NCI-H2196 (cell line): ENCODE measurements at regions not wholly inside any gene's neighbourhood (a gene's known extent, or its start where the extent isn't known, plus 50 kb on each side); places are given as distances from the start of the nearest gene placed in this dataset.

Experiments used
- DNase-seq: peaks from one replicate; lab custom pipeline; 2025; ENCODE audit not compliant: unreplicated experiment; lab: John Stamatoyannopoulos, UW

DNA sequence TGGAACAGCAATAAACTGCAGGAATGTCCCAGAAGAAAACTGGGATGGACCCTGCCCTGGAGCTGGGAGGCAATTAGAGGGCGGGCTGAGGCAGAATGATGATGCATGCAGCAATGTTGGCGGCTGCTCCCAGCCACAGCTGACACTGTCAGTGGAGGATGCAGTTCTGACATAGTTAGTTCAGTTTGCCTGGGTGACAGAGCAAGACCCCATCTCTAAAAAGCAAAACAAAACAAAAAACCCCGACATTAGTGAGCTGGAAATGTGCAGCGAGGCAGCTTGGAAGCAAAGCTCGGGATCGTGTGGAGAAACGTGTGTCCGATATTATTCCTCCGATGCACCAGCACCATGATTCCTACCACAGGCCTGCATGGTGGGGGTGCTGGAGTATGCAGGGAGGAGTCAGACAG lies 110.1 kb upstream of the UQCRFS1 start:
- no peak for DNase-seq

DNA sequence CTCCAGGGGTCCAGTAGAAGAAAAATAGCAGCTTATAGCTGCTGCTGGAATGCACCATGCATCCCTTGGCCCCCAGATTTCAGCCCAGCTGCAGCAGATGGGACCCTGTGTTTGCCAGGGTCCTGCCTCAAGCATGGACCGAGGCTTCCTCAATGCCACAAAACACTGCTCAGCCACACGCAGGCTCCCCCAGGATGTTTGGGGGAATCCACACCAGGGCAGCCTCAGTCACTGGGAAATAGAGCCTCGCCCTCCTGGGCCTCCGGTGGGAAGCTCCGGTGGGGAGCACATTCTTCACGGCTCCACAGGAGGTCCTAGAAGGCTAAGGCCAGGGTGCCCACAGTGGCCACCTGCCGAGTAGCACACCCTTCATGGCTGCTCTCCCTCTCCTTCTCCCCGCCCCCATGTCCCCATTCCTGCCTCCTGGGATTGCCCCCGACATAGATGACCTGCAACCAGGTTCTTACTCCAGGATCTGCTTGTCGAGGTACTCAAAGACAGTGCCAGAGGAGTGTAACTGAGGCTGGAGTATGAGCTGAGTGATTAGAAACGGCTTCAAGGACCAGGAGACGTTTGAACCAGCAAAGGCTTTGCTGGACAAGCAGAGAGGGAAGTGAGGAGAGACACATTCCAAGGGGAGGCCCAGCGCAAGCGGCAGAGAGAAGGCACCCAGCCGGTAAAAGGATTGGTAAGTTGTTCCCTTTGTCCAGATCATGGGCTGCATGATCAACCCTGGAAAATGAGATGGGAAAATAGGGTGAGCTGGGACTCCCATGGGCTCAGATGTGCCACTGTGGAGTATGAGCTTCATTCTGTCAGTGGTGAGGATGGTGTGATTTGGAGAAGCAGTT lies 110.7 kb upstream of the UQCRFS1 start:
- DNase-seq: no peak

DNA sequence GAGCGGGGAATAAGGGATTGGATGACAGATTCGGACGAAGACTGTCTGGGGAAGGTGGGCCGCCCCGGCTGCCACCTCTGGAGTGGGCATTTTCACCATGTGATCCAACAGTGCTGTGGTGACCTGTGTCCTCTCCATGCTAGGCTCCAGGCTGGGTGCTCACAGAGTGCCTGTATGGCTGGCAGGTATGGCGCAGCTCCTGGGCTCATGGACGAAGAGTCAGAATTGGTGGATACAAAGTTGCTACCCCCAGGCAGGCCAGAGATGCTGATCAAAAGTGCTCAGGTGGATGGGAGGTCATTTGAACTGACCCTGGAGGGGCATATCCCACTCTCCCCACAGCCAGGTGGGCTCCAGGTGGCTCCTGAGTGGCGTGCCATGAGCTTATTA lies 111.3 kb upstream of the UQCRFS1 start:
- no peak for DNase-seq

DNA sequence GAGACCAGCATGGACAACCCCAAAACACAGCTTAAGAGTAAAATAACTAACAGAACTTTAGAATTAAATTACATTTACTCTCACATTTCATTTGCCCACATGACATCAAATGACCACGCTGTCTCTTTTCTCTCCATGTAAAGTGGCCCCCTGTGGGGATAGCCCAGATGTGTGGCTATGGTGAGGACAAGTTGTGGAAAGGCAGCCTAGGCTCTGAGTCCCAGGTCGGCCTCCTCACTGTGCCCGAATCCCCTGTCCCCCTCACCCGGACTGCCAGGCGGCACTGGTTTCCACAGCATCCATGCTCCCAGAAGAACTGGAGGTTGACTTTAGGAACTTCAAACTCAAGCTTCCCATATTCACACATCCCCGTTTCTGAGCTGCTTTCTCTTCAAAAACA lies 111.8 kb upstream of the UQCRFS1 start:
- no peak for DNase-seq

DNA sequence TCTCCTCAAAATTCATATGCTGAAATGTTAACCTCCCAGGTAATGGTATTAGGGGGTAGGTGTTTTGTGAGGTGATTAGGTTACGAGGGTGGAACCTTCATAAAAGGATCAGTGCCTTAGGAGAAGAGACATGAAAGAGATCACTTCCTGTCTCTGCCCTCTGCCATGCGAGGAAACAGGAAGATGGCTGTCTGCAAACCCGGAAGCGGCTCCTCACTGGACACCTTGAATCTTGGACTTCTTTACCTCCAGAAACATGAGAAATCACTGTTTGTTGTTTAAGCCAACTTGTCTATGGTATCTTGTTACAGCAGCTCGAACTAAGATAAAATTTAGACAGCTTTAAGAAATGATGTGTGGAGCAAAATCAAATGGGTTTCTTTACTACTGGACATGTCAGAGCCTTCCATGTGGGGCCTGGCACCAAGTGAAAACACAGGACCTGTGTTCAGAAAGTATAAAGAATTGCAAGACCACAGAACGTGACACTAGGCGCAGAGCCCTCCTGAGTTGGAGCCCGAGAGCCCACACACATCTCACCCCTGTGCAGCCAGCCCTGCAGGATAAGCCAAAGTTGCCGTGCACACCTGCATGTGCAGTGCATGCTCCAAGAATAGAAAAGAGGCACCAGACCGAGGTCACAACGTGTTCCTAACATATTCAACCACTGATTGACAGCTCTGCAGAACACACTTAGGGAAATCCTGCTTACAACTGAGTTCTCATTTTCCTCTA lies 112.5 kb upstream of the UQCRFS1 start:
- DNase-seq: no peak

GRCh38 chr19:29326351-29326750 lies 113.4 kb upstream of the UQCRFS1 start:
- no peak for DNase-seq

DNA sequence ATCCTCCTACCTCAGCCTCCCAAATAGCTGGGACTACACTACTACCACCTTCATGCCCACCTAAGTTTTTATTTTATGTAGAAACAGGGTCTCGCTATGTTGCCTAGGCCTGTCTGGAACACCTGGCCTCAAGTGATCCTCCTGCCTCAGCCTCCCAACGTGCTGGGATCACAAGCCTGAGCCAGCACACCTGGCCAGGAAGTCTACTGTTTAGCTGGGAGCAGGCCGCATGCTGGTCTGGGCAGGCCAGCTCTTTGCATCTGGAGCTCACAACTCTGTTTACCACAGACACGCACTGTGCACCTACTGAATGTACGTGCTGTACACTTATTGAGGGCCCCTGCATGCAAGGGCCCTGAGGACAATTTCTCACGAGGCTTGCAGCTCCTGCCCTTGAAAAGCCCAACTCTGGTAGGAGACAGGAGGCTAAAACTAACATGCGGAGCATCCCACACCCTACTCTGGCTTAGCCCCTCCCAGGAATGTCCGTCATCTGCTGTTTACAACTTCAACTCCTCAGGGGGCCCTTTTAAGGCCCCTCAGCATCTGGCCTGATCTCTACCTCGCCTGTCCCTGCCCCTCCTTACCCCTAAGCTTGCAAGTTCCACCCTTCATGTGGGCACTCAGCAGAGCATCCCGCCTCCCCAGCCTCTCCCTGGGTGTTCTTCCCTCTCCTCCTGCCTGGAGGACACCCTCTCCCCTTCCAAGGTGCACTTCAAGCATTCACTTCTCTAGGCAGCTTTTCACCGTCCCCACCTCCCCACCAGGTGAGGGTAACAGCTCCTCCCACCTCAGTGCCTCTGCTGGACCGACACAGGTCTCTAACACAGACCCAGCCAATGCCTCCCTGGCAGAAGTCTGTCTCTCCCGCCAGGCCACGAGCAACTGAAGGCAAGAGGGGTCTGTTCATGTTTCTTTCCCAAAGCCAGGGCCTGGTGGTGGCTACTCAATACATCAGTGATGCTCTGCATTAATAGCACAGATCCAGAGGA lies 114.2 kb upstream of the UQCRFS1 start:
- no peak for DNase-seq

- no peak for DNase-seq
Observed at GRCh38 chr19:29328586-29328985, 115.6 kb upstream of the UQCRFS1 start.

- DNase-seq: no peak
Observed at GRCh38 chr19:29329460-29330134, 116.6 kb upstream of the UQCRFS1 start.

- DNase-seq: no peak
Observed at GRCh38 chr19:29336425-29336824, 123.5 kb upstream of the UQCRFS1 start.

DNA sequence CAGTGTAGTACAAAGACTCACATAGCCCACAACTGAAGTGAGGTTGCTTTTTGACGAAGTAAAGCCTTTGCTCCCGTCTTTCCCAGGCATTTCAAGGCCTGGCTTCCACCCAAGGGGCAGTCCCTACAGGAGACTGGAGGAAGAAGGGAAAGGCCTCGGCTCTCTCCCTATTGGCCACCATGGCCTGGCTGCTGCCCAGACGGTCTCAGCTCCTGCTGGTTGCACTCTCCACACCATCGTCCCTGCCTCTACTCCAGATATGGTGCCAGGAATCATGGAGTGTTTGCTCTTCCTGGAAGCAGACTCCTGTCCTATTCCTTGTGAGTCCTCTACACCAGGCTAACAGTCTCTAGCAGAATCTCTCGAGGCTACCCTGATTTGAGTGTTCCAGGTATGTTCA lies 124.1 kb upstream of the UQCRFS1 start:
- DNase-seq: no peak

GRCh38 chr19:29338480-29338879 lies 125.5 kb upstream of the UQCRFS1 start:
- DNase-seq: no peak

GRCh38 chr19:29342721-29343120 lies 129.8 kb upstream of the UQCRFS1 start:
- no peak for DNase-seq

DNA sequence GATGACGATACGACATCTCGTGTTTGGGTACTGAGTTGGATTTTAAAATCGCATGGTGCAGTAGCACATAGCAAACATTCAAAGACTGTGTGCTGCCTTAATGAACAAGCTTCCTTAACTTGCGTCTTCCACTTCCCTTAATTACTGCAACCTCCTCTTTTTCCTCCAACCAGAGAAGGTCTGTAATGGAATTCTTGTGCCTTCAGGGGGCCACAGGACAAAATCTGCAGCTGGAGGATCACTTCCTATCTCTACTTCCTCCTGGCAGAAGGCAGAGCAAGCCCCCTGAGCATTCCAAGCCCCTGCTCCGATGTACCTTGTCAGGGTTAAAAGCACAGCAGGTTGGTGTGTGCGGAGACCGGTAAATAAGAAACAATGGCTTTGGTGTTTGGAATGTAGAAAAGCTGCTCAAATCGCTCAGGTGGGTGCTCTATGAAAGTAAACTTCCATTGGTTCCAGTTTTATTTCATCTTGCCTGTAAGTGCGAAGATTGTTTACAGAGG lies 151.3 kb upstream of the UQCRFS1 start:
- no peak for DNase-seq

- no peak for DNase-seq
Observed at GRCh38 chr19:29364999-29365398, 152.0 kb upstream of the UQCRFS1 start.

DNA sequence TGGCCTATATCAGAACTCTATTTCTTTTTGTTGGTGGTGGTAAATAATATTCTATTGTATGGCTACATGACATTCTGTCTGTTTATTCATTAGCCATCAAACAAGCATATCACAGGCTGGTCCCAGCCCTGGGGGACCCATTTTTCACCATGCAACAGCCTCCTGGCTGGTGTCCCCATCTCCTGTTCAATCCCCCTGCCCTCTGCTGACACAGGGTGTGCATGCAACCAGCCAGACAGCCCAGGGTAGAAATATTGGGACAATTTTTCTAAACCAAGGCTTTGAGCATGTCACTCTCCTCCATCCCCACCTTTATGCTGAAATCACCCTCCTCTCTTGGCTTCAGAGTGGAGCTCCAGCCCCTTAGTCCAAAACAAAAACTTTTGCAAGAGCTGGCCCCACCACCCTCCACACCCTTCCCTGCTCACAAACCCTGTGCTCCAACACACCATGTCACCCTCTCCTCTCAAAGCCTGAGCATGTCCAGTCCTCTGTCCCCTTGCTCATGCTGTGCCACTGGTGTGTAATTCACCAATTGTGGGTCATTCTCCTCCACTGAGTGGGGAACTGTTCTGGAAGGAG lies 153.0 kb upstream of the UQCRFS1 start:
- DNase-seq: no peak

DNA sequence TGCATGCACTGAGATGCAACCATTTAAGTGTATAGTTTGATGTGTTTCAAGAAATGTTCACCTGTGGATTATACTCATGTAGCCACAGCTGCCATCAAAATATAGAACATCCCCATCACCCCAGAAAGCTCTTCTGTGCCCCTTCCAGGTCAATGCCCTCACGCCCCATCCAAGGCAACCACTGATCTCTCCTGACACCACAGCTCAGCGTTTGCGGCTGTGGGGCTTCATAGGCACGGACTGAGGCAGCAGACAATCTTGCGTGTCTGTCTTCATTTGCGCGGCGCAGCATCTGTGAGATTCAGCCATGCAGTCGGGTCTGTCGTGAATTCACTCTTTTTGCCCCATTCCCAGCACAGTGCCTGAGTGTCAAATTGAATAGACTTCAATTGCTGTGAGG lies 153.8 kb upstream of the UQCRFS1 start:
- DNase-seq: no peak

DNA sequence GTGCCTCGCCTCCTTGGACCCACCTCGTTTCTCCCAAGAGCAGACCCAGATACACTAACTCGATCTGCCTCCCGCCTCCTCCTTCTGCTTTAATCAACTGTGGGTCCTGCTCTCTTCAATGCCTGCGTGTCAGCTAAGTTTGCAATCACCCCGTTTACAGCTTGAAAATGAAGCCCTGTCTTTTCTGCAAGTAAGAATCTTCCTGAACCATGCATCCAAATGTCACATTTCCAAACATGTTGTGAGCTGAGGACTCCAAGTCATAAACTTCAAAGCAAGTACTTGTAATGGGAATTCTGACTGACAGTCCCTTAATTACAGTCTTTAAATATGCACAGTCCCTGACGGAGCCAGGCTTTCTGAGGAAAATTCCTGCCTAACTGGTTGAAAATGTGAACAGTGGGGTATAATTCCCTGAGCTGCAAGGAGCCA lies 154.9 kb upstream of the UQCRFS1 start:
- DNase-seq: no peak

GRCh38 chr19:29370276-29370675 lies 155.5 kb upstream of the VSTM2B start:
- DNase-seq: no peak
